GM12872 (cell line): ENCODE measurements at regions not wholly inside any gene's neighbourhood (a gene's known extent, or its start where the extent isn't known, plus 50 kb on each side); places are given as distances from the start of the nearest gene placed in this dataset.

ENCODE experiments used
- CTCF ChIP-seq: IDR thresholded peaks from 3 replicates; pipeline ENCODE4 v1.5.1; 2011; ENCODE audit warnings: low read depth, mild to moderate bottlenecking, low read length, moderate library complexity; ENCODE audit not compliant: insufficient read depth

GRCh38 chr16:55971447-55971846 is 96.3 kb upstream of the CES5A start:
- no peak for TF ChIP-seq CTCF

GRCh38 chr16:55968221-55968620 is 93.0 kb upstream of the CES5A start:
- TF ChIP-seq CTCF = no peak

- no peak for TF ChIP-seq CTCF
Observed at GRCh38 chr16:55964923-55965475, 89.8 kb upstream of the CES5A start.

GRCh38 chr16:55955845-55956244 is 80.7 kb upstream of the CES5A start:
- TF ChIP-seq CTCF = no peak

GRCh38 chr16:55955424-55955823 is 80.3 kb upstream of the CES5A start:
- TF ChIP-seq CTCF = no peak

- TF ChIP-seq CTCF = no peak
Observed at GRCh38 chr16:55954906-55955305, 79.7 kb upstream of the CES5A start.

GRCh38 chr16:55949518-55949917 is 74.3 kb upstream of the CES5A start:
- TF ChIP-seq CTCF = no peak
